Panc1 (cell line): ENCODE measurements at regions not wholly inside any gene's neighbourhood (a gene's known extent, or its start where the extent isn't known, plus 50 kb on each side); places are given as distances from the start of the nearest gene placed in this dataset.

Experiments used
- POLR2AphosphoS5 ChIP-seq: IDR thresholded peaks from 2 replicates; pipeline ENCODE4 v1.6.1; 2012; ENCODE audit warnings: mild to moderate bottlenecking, low read depth, low read length, moderate library complexity
- TF ChIP-seq, protein P1 (sequence below): fragments of 450-650 bp; IDR thresholded peaks from 2 replicates; pipeline ENCODE4 v1.5.1; 2017; ENCODE audit warnings: mild to moderate bottlenecking

- TF ChIP-seq, protein P1, sequence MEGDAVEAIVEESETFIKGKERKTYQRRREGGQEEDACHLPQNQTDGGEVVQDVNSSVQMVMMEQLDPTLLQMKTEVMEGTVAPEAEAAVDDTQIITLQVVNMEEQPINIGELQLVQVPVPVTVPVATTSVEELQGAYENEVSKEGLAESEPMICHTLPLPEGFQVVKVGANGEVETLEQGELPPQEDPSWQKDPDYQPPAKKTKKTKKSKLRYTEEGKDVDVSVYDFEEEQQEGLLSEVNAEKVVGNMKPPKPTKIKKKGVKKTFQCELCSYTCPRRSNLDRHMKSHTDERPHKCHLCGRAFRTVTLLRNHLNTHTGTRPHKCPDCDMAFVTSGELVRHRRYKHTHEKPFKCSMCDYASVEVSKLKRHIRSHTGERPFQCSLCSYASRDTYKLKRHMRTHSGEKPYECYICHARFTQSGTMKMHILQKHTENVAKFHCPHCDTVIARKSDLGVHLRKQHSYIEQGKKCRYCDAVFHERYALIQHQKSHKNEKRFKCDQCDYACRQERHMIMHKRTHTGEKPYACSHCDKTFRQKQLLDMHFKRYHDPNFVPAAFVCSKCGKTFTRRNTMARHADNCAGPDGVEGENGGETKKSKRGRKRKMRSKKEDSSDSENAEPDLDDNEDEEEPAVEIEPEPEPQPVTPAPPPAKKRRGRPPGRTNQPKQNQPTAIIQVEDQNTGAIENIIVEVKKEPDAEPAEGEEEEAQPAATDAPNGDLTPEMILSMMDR, result no peak
- TF ChIP-seq POLR2AphosphoS5, result no peak
Observed at GRCh38 chr14:71492346-71492745, 439.9 kb upstream of the RGS6 start.
